Tongue (tissue), 2 donors: ENCODE measurements at regions not wholly inside any gene's neighbourhood (a gene's known extent, or its start where the extent isn't known, plus 50 kb on each side); places are given as distances from the start of the nearest gene placed in this dataset. TPM values are rescaled to one million over a fixed set of nuclear protein-coding genes. Genes with fewer than 3 reads are reported as not detected.
"Not testable (repeated sequence)": the region's sequence is repeated elsewhere in the genome, so short reads cannot be mapped to it uniquely, and the experiment has no call there.

Experiments
- DNase-seq: peaks from one replicate; pipeline ENCODE4 v3.0.0-alpha.2; 2015
- small RNA-seq: library from RNA; depleted of rRNA; stranded (forward); fragments of <200 nt; gene quantifications from one replicate; pipeline ENCODE3, GENCODE V24; 2014; ENCODE audit warnings: low replicate concordance

- no peak for DNase-seq
Measured at GRCh38 chr6:27542485-27542884, 69.6 kb upstream of the ZNF184 start.

- DNase-seq: no peak
Measured at GRCh38 chr6:27541933-27542297, 69.0 kb upstream of the ZNF184 start.

- DNase-seq: no peak
Measured at GRCh38 chr6:27541212-27541932, 68.5 kb upstream of the ZNF184 start.

- DNase-seq: no peak
Measured at GRCh38 chr6:27539551-27539950, 66.6 kb upstream of the ZNF184 start.

- no peak for DNase-seq
Measured at GRCh38 chr6:27532820-27533538, 60.1 kb upstream of the ZNF184 start.

- DNase-seq: no peak
Measured at GRCh38 chr6:27531772-27532459, 59.0 kb upstream of the ZNF184 start.

GRCh38 chr6:27529796-27530195, 56.9 kb upstream of the ZNF184 start:
- not testable (repeated sequence) for DNase-seq

- DNase-seq: no peak
Measured at GRCh38 chr6:27528714-27529113, 55.8 kb upstream of the ZNF184 start.

Small RNAs in the stretch of these regions (small RNA-seq; reads per million reads assigned to genes)
- gene AL031229.1 (not detected), gene HIST1H4PS1 (0.05 reads per million), gene RNU6-471P (not detected)
